Fibroblast of the conjunctiva (primary cell): ENCODE measurements at regions not wholly inside any gene's neighbourhood (a gene's known extent, or its start where the extent isn't known, plus 50 kb on each side); places are given as distances from the start of the nearest gene placed in this dataset.

ENCODE experiments used
- DNase-seq: peaks from one replicate; pipeline ENCODE4 v3.0.0-alpha.2; 2010; ENCODE audit warnings: low read depth

DNA sequence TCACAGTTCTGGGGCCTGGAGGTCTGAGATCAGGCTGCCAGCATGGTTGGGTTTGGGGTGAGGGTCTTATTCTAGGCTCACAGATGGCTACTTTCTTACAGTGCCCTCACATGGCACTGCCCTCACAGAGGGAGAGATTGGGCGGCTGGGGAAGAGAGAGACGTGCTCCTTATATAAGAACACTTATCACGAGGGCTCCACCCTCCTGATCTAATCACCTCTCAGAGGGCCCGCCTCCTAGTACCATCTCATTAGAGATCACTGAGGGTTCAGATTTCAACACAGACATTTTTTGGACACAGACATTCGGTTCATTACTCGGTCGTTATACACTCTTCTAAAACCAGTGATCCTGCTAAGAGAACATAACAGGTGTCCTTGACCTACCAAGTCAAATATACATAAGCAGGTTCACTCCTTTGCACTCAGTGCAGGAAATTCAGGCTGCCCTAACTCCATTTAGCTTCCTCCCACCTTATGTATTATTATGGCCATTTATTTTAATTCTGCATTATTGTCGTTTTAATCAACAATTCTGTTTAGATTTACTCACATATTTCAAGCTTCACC, 121.7 kb downstream of the ICE1 start:
- no peak for DNase-seq

GRCh38 chr5:5542654-5543053, 120.2 kb downstream of the ICE1 start:
- no peak for DNase-seq

DNA sequence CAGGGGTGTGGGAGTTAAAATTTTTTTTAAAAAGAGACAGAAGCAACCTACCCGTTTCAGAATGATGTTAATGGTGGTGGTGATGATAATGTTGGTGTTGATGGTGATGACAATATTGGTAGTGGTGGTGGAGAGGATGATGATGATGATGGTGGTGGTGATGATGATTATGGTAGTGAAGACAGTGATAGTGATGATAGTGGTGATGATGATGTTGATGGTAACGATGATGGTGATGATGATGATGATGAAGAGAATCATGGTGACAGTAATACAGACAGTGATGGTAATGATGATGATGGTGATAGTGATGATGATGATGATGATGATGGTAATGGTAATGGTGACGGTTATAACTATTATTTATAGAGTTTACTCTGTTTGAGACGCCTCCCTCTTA, 117.6 kb downstream of the ICE1 start:
- no peak for DNase-seq
